HepG2 (cell line): ENCODE measurements at regions not wholly inside any gene's neighbourhood (a gene's known extent, or its start where the extent isn't known, plus 50 kb on each side); places are given as distances from the start of the nearest gene placed in this dataset.
A peak's percentile ranks its signal among the peaks of the same experiment; 100 is the strongest.

Experiments
- ATAC-seq: fragments of 200-7000 bp; cut with Tn5 transposase; 3 replicates; pipeline ENCODE4 v1.9.1; 2020; ENCODE audit warnings: mild to moderate bottlenecking, moderate library complexity
- BruUV-seq: library from RNA; stranded (reverse); fragments of 400-500 nt; replicated peaks from 2 replicates; lab custom pipeline; 2021; lab: Mats Ljungman, UMichigan
- CTCF ChIA-PET: fragments of 300-600 bp; formaldehyde crosslinking; extraction: SDS; loops from one replicate; lab custom pipeline; 2021; ENCODE audit warnings: low total read pairs, inconsistent platforms, low intra/inter-chr PET ratio; lab: Yijun Ruan, JAX
- POLR2A ChIA-PET: fragments of 350-600 bp; sonication (Branson Sonifier 250); formaldehyde crosslinking; loops from one replicate; lab custom pipeline; 2020; ENCODE audit warnings: antibody characterized with exemption, inconsistent platforms; lab: Yijun Ruan, JAX
- DNase-seq: peaks from one replicate; pipeline ENCODE4 v3.0.0-alpha.2; 2015; ENCODE audit warnings: low spot score
- FAIRE-seq: peaks from 3 replicates; lab custom pipeline; 2011; peaks lifted over from hg19 to GRCh38; lab: Jason Lieb, UNC
- H2AFZ ChIP-seq: one replicate; pipeline ENCODE4 v1.6.1; 2011; ENCODE audit warnings: low read length, inconsistent platforms
- H3K27ac ChIP-seq: fragments of 300-600 bp; 3 replicates; pipeline ENCODE4 v1.8.0; 2011; ENCODE audit warnings: mixed run types, mild to moderate bottlenecking, mixed read lengths, low read length, inconsistent platforms; ENCODE audit not compliant: insufficient read depth; ENCODE audit errors: extremely low read length
- H3K27me3 ChIP-seq, 2 experiments: fragments of 200-600 bp in 1 of 2; 2 replicates in 1 of 2; 3 replicates in 1 of 2; pipeline versions ENCODE4 v1.6.0 to v1.8.0; 2011; ENCODE audit warnings: low read length in 2 of 2, mild to moderate bottlenecking in 2 of 2, moderate library complexity in 2 of 2, inconsistent platforms in 1 of 2; ENCODE audit not compliant: insufficient read depth in 2 of 2, control insufficient read depth in 1 of 2
- H3K36me3 ChIP-seq, 2 experiments: fragments of 200-600 bp in 1 of 2; replicated peaks in 1 of 2; 2 replicates in 1 of 2; 3 replicates in 1 of 2; pipeline versions ENCODE4 v1.5.1 to v1.8.0; 2011; ENCODE audit warnings: low read length in 2 of 2, inconsistent platforms in 1 of 2; ENCODE audit not compliant: insufficient read depth in 2 of 2, control insufficient read depth in 1 of 2
- H3K4me1 ChIP-seq: 2 replicates; pipeline ENCODE4 v1.5.1; 2012; ENCODE audit warnings: low read length, inconsistent platforms; ENCODE audit not compliant: insufficient read depth
- H3K4me2 ChIP-seq: 2 replicates; pipeline ENCODE4 v1.6.0; 2011; ENCODE audit warnings: low read depth, low read length, inconsistent platforms
- H3K4me3 ChIP-seq, 3 experiments: fragments of 200-600 bp in 1 of 3; sonication (generic), shearing (Covaris generic) in 1 of 3; replicated peaks in 1 of 3; 2 replicates each; pipeline ENCODE4 v1.5.1; 2011 to 2016; ENCODE audit warnings: low read length in 3 of 3, inconsistent platforms in 2 of 3, low read depth in 2 of 3, mild to moderate bottlenecking in 2 of 3, control low read depth in 1 of 3, mixed read lengths in 1 of 3; ENCODE audit not compliant: insufficient read depth in 1 of 3
- H3K79me2 ChIP-seq: one replicate; pipeline ENCODE4 v1.6.1; 2011; ENCODE audit warnings: low read length, inconsistent platforms; ENCODE audit not compliant: insufficient read depth
- H3K9ac ChIP-seq: 2 replicates; pipeline ENCODE4 v1.6.0; 2011; ENCODE audit warnings: mild to moderate bottlenecking, low read depth, low read length, inconsistent platforms; ENCODE audit not compliant: insufficient read depth
- H3K9me3 ChIP-seq: 2 replicates; pipeline ENCODE4 v1.5.1; 2012; ENCODE audit warnings: mild to moderate bottlenecking, low read length
- H4K20me1 ChIP-seq: 2 replicates; pipeline ENCODE4 v1.6.0; 2011; ENCODE audit warnings: inconsistent platforms, mild to moderate bottlenecking, low read length, moderate library complexity; ENCODE audit not compliant: insufficient read depth
- ARID5B ChIP-seq: IDR thresholded peaks from 2 replicates; pipeline ENCODE4 v1.4.0; 2020; ENCODE audit warnings: mild to moderate bottlenecking, missing genetic modification reagents
- FOXC1 ChIP-seq: sonication (generic); formaldehyde crosslinking; IDR thresholded peaks from 2 replicates; pipeline ENCODE4 v1.8.0; 2022; ENCODE audit warnings: mild to moderate bottlenecking, missing genetic modification reagents, borderline replicate concordance
- HMGA1 ChIP-seq: sonication (generic); formaldehyde crosslinking; conservative IDR thresholded peaks from 2 replicates; pipeline ENCODE4 v1.4.0; 2020; ENCODE audit warnings: missing genetic modification reagents
- MIXL1 ChIP-seq: IDR thresholded peaks from 2 replicates; pipeline ENCODE4 v1.6.1; 2016
- NCOR1 ChIP-seq: fragments of 200-600 bp; sonication (generic); IDR thresholded peaks from 2 replicates; pipeline ENCODE4 v1.7.0; 2017; ENCODE audit warnings: antibody characterized with exemption, low read length, borderline replicate concordance
- NFKB2 ChIP-seq: sonication (generic); formaldehyde crosslinking; IDR thresholded peaks from 2 replicates; pipeline ENCODE4 v1.4.0; 2020; ENCODE audit warnings: missing genetic modification reagents, borderline replicate concordance
- PRDM10 ChIP-seq: sonication (generic); formaldehyde crosslinking; IDR thresholded peaks from 2 replicates; pipeline ENCODE4 v1.4.0; 2020; ENCODE audit warnings: low read depth, missing genetic modification reagents
- RFXANK ChIP-seq: IDR thresholded peaks from 2 replicates; pipeline ENCODE4 v1.6.1; 2016
- U2AF1 ChIP-seq: fragments of 200-400 bp; formaldehyde crosslinking; optimal IDR thresholded peaks from 2 replicates; pipeline ENCODE3; 2017; ENCODE audit warnings: mild to moderate bottlenecking, low read depth, low read length
- ZNF12 ChIP-seq: sonication (generic); formaldehyde crosslinking; IDR thresholded peaks from 2 replicates; pipeline ENCODE4 v1.5.0; 2020; ENCODE audit warnings: missing genetic modification reagents
- ZNF205 ChIP-seq: IDR thresholded peaks from 2 replicates; pipeline ENCODE4 v1.6.1; 2018; ENCODE audit warnings: missing biosample characterization, missing genetic modification reagents
- ZNF253 ChIP-seq: sonication (generic); formaldehyde crosslinking; IDR thresholded peaks from 2 replicates; pipeline ENCODE4 v1.8.0; 2022; ENCODE audit warnings: mild to moderate bottlenecking, missing genetic modification reagents, borderline replicate concordance
- ZNF816 ChIP-seq: sonication (generic); formaldehyde crosslinking; IDR thresholded peaks from 2 replicates; pipeline ENCODE4 v1.8.0; 2022; ENCODE audit warnings: missing genetic modification reagents, mild to moderate bottlenecking, borderline replicate concordance
- WGBS: methylation state at CpG from one replicate; pipeline ENCODE4 v1.1.6; 2017; ENCODE audit warnings: low lambda C conversion rate; 5-methylcytosine and 5-hydroxymethylcytosine counted together
- in situ Hi-C: cut with HindIII; loops from 2 replicates; pipeline ENCODE4 v1.10.0; 2017; ENCODE audit warnings: low pct_unique_long_range_greater_than_20kb; ENCODE audit not compliant: extremely low pct_ligation_motif_present
- intact Hi-C: fragments of 100-400 bp; cut with micrococcal nuclease; formaldehyde crosslinking; loops from one replicate; pipeline ENCODE4 v1.10.0; 2022; ENCODE audit not compliant: unreplicated experiment

GRCh38 chr1:214220891-214221290, 60.1 kb upstream of the SMYD2 start (continued):
- TF ChIP-seq ARID5B (CRISPR knock-in tag) (0 out of 2 replicates have a peak, but pooled peaks have one; percentile 29), FOXC1 (no peak)

GRCh38 chr1:214224611-214225354, 56.2 kb upstream of the SMYD2 start:
- Histone ChIP-seq H3K4me1 (peaks cover 16% of the 10 kb centered on the region), H3K36me3 (no peaks in the 10 kb centered on the region), H3K4me2 (no peak overlapping the region), H3K79me2 (no peaks in the 10 kb centered on the region), H3K9me3 (no peaks in the 10 kb centered on the region), H3K27me3 (peaks cover 0 to 3% of the 10 kb centered on the region in 2 experiments; a peak in 1 of 5 replicates), H3K4me3 (no peak overlapping the region), H4K20me1 (no peaks in the 10 kb centered on the region), H2AFZ (no peak overlapping the region), H3K27ac (no peak overlapping the region), H3K9ac (no peak overlapping the region)
- intact Hi-C loops, result no loop called here
- BruUV-seq, result no TSS peak
- WGBS, result 73% methylated on average over 24 of the region's 24 CpGs
- no peak for FAIRE-seq
- no peak for DNase-seq
- CTCF ChIA-PET, result no interaction called here
- no peak for ATAC-seq
- in situ Hi-C loops, result no loop called here
- POLR2A ChIA-PET, result no interaction called here
- TF ChIP-seq ZNF816 (CRISPR knock-in tag) (no peak), ZNF205 (CRISPR knock-in tag) (no peak), RFXANK (CRISPR knock-in tag) (no peak), ZNF12 (CRISPR knock-in tag) (no peak), ZNF253 (CRISPR knock-in tag) (no peak), NFKB2 (CRISPR knock-in tag) (no peak), PRDM10 (CRISPR knock-in tag) (no peak), NCOR1 (no peak), MIXL1 (CRISPR knock-in tag) (no peak), U2AF1 (no peak), HMGA1 (no peak)
- TF ChIP-seq, all 625 proteins: peak for 0
